Retinal pigment epithelial cell (primary cell): ENCODE measurements at regions not wholly inside any gene's neighbourhood (a gene's known extent, or its start where the extent isn't known, plus 50 kb on each side); places are given as distances from the start of the nearest gene placed in this dataset.
"Not testable (repeated sequence)": the region's sequence is repeated elsewhere in the genome, so short reads cannot be mapped to it uniquely, and the experiment has no call there.

Experiments
- DNase-seq: peaks from one replicate; pipeline ENCODE4 v3.0.0-alpha.2; 2010; ENCODE audit warnings: low read depth
- H3K4me3 ChIP-seq: 2 replicates; pipeline ENCODE4 v1.5.1; 2011; ENCODE audit warnings: mild to moderate bottlenecking, low read length, control low read depth, moderate library complexity
- TF ChIP-seq, protein P1 (sequence below): conservative IDR thresholded peaks from 2 replicates; pipeline ENCODE4 v1.5.1; 2011; ENCODE audit warnings: low read depth, low read length, control low read depth, inconsistent platforms

DNA sequence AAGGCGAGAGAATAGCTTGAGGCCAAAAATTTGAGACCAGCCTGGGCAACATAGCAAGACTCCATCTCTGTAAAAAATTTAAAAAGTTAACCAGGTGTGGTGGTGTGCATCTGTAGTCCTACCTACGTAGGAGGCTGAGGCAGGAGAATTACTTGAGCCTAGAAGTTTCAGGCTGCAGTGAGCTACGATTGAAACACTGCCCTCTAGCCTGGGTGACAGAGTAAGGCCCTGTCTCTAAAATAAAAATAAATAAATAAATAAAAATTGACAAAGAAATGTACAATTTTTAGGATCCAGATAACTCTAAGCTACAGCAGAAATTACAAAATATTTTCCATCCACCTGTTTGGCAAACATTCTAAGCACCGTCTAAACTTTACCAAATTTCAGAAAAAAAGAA, 941.0 kb upstream of the ADGRB3 start:
- no peak for DNase-seq
- TF ChIP-seq, protein P1, sequence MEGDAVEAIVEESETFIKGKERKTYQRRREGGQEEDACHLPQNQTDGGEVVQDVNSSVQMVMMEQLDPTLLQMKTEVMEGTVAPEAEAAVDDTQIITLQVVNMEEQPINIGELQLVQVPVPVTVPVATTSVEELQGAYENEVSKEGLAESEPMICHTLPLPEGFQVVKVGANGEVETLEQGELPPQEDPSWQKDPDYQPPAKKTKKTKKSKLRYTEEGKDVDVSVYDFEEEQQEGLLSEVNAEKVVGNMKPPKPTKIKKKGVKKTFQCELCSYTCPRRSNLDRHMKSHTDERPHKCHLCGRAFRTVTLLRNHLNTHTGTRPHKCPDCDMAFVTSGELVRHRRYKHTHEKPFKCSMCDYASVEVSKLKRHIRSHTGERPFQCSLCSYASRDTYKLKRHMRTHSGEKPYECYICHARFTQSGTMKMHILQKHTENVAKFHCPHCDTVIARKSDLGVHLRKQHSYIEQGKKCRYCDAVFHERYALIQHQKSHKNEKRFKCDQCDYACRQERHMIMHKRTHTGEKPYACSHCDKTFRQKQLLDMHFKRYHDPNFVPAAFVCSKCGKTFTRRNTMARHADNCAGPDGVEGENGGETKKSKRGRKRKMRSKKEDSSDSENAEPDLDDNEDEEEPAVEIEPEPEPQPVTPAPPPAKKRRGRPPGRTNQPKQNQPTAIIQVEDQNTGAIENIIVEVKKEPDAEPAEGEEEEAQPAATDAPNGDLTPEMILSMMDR: no peak
- no peak overlapping the region for H3K4me3 ChIP-seq

DNA sequence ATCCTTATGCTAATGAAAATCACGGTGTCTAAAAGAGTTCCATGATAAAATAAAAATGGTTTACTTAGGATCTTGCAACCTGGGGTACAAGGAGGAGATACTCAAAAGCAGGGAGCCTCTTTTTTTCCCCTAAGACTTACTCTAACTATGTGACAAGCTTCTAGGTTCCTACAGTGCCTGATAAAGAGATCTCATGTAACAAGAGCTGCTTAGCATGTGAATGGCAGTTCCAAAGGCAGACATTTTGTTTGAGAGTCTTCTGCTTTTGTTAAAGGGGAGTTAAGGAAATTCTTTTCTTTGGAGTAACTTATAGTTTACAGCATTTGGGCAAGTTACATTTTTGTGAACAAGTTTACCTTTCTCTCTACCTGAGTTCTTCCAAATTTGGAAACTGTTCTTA, 945.8 kb upstream of the ADGRB3 start:
- TF ChIP-seq, protein P1: no peak
- DNase-seq: no peak
- H3K4me3 ChIP-seq: no peak overlapping the region

DNA sequence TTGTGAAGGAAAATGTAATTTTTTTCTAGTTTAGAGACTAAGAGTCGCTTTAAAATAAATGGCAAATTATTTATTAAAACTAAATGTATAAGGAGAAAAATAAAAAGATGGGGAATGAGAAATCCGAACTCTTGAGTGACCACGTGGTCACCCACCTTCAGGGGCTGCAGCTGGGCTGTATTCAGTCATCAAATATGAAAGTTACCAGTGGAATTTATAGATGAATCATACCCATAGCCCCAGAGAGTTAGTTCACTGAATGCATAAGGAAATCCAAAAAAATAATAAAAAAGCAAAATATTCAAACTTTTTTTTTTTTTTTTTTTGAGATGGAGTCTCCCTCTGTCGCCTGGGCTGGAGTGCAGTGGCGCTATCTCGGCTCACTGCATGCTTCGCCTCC, 947.7 kb upstream of the ADGRB3 start:
- no peak for DNase-seq
- no peak overlapping the region for H3K4me3 ChIP-seq
- TF ChIP-seq, protein P1: no peak

DNA sequence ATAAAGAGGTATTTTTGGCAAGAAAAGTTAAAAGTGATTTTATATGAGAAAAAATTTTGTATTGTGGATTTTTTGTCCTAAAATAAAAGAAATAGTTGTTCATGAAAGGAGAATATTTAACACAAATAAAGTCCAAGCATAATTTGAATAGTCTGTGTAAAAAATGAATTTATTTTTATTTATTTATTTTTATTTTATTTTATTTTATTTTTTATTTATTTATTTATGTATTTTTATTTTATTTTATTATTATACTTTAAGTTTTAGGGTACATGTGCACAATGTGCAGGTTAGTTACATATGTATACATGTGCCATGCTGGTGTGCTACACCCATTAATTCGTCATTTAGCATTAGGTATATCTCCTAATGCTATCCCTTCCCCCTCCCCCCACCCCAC, 948.9 kb upstream of the ADGRB3 start:
- not testable (repeated sequence) for H3K4me3 ChIP-seq

DNA sequence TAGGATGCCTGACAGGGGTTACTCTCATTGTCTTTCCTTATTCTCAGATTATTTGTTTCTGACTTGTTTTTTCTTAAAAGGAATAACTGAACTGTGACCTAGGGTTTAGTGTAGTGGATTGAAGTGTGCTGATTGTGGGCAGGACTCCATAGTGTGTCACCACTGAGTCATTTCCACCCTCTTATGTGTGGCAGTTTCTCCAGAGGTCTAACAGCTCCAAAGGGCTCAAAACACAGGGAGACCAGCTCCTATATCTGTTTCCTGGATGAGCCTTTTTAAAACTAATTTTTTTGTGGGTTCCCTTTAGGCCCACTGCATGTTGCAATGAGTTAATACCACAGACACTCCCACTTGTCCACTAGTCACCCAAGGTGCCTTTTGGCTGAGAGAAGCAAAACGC, 951.1 kb upstream of the ADGRB3 start:
- H3K4me3 ChIP-seq: no peak overlapping the region
- TF ChIP-seq, protein P1: no peak
- DNase-seq: no peak

More for the DNA sequence above, 948.9 kb upstream of the ADGRB3 start:
- DNase-seq: not testable (repeated sequence)

DNA sequence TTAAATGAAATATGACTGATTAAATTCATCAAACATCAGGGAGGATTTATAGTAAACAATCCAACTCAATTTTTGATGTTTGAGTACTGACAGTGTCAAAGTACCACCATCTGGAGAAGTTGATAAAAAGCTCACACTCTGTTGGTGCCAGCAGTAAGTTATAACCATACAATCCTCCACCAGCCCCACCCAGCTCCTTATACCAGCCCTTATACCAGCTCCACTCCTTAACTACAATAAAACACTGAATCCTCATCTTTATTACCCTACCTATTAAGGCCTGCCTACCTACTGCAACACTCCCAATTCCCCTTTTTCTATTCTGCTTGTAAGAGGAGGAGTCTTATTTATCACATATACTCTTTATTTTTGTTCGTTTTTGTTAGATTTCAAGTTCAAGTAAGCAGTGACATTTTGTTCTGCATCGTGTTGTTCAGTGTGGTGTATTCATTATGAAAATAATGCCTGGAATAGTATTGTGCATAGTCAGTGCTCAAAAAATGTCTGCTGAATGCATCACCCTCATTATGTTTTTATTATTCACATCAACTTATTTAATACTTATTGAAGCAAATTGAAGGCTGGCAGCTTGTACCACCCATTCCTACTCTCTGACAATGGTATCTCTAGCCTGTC, 954.7 kb upstream of the ADGRB3 start:
- H3K4me3 ChIP-seq: no peak overlapping the region
- DNase-seq: no peak
- TF ChIP-seq, protein P1: no peak

DNA sequence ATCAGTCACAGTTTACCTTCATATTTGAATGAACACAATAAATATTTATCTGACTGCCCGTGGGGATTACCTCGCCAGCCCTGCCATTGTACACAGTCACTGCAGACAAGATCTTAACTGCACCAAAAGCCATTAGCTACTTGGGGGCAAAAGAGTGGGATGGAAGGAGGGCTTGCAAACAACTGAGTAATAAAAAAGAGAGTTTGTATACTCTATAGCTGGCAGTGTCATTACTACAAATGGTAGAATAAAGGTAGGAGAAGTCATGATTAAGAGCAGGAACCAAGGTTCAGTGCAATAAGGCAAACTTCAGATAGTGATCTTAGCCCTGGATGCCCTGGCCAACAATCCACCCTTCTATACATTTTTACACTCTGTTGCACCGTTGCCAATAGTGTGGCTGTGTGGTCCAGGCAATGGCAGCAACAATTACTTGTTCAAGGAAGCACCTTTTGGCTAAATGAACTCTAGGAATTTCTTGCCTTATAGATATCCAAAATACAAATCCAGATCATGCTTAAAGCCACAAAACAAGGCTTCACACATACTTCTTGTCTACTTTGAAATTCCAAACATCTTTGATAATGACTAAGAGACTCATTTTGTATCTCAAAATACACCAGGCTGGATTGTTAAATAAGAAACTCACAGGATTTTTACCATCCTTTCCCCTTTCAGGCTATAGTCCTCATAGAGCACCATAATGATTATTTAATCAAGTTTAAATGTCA, 955.4 kb upstream of the ADGRB3 start:
- DNase-seq: no peak
- TF ChIP-seq, protein P1: no peak
- H3K4me3 ChIP-seq: no peak overlapping the region
